ENCODE measurements at regions not wholly inside any gene's neighbourhood (a gene's known extent, or its start where the extent isn't known, plus 50 kb on each side); places are given as distances from the start of the nearest gene placed in this dataset.

DNA sequence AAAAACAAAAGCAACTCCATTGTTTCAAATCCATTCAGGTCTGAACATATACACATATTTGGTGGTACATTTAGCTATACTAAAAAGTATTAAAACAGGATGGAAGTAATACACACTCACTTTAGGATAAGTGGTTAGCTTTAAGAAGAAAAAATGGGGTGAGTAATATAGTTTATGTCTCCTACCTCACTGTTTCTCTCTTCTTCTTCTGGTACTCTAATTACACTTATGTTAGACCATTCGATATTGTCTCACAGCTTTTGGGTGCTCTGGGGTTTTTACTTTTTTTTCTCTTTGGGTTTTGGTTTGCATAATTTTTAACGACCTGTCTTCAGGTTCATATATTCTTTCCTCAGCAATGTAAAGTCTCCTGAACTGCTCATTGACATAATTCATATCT is 75.4 kb upstream of the AKAP13 start:
- TF ChIP-seq, protein P1, sequence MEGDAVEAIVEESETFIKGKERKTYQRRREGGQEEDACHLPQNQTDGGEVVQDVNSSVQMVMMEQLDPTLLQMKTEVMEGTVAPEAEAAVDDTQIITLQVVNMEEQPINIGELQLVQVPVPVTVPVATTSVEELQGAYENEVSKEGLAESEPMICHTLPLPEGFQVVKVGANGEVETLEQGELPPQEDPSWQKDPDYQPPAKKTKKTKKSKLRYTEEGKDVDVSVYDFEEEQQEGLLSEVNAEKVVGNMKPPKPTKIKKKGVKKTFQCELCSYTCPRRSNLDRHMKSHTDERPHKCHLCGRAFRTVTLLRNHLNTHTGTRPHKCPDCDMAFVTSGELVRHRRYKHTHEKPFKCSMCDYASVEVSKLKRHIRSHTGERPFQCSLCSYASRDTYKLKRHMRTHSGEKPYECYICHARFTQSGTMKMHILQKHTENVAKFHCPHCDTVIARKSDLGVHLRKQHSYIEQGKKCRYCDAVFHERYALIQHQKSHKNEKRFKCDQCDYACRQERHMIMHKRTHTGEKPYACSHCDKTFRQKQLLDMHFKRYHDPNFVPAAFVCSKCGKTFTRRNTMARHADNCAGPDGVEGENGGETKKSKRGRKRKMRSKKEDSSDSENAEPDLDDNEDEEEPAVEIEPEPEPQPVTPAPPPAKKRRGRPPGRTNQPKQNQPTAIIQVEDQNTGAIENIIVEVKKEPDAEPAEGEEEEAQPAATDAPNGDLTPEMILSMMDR (conservative IDR thresholded peaks at IDR 0.05), result no peak
- no peak for TF ChIP-seq EZH2 (IDR thresholded peaks at IDR 0.05; ENCODE audit: low read depth)

Measured in PC-9 (cell line).